ENCODE measurements at regions not wholly inside any gene's neighbourhood (a gene's known extent, or its start where the extent isn't known, plus 50 kb on each side); places are given as distances from the start of the nearest gene placed in this dataset.

GRCh38 chr3:72641684-72642083 lies 206.6 kb downstream of the SHQ1 start:
- TF ChIP-seq, protein P1, sequence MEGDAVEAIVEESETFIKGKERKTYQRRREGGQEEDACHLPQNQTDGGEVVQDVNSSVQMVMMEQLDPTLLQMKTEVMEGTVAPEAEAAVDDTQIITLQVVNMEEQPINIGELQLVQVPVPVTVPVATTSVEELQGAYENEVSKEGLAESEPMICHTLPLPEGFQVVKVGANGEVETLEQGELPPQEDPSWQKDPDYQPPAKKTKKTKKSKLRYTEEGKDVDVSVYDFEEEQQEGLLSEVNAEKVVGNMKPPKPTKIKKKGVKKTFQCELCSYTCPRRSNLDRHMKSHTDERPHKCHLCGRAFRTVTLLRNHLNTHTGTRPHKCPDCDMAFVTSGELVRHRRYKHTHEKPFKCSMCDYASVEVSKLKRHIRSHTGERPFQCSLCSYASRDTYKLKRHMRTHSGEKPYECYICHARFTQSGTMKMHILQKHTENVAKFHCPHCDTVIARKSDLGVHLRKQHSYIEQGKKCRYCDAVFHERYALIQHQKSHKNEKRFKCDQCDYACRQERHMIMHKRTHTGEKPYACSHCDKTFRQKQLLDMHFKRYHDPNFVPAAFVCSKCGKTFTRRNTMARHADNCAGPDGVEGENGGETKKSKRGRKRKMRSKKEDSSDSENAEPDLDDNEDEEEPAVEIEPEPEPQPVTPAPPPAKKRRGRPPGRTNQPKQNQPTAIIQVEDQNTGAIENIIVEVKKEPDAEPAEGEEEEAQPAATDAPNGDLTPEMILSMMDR (IDR thresholded peaks at IDR 0.05): no peak
- TF ChIP-seq ZFX (IDR thresholded peaks at IDR 0.05; ENCODE audit: borderline replicate concordance): no peak
